ENCODE measurements at regions not wholly inside any gene's neighbourhood (a gene's known extent, or its start where the extent isn't known, plus 50 kb on each side); places are given as distances from the start of the nearest gene placed in this dataset.

GRCh38 chr6:92586236-92586977 lies 833.0 kb downstream of the EPHA7 start:
- TF ChIP-seq, protein P1, sequence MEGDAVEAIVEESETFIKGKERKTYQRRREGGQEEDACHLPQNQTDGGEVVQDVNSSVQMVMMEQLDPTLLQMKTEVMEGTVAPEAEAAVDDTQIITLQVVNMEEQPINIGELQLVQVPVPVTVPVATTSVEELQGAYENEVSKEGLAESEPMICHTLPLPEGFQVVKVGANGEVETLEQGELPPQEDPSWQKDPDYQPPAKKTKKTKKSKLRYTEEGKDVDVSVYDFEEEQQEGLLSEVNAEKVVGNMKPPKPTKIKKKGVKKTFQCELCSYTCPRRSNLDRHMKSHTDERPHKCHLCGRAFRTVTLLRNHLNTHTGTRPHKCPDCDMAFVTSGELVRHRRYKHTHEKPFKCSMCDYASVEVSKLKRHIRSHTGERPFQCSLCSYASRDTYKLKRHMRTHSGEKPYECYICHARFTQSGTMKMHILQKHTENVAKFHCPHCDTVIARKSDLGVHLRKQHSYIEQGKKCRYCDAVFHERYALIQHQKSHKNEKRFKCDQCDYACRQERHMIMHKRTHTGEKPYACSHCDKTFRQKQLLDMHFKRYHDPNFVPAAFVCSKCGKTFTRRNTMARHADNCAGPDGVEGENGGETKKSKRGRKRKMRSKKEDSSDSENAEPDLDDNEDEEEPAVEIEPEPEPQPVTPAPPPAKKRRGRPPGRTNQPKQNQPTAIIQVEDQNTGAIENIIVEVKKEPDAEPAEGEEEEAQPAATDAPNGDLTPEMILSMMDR (IDR thresholded peaks at IDR 0.05; ENCODE audit: poor library complexity, severe bottlenecking) = no peak
- TF ChIP-seq, protein P2, sequence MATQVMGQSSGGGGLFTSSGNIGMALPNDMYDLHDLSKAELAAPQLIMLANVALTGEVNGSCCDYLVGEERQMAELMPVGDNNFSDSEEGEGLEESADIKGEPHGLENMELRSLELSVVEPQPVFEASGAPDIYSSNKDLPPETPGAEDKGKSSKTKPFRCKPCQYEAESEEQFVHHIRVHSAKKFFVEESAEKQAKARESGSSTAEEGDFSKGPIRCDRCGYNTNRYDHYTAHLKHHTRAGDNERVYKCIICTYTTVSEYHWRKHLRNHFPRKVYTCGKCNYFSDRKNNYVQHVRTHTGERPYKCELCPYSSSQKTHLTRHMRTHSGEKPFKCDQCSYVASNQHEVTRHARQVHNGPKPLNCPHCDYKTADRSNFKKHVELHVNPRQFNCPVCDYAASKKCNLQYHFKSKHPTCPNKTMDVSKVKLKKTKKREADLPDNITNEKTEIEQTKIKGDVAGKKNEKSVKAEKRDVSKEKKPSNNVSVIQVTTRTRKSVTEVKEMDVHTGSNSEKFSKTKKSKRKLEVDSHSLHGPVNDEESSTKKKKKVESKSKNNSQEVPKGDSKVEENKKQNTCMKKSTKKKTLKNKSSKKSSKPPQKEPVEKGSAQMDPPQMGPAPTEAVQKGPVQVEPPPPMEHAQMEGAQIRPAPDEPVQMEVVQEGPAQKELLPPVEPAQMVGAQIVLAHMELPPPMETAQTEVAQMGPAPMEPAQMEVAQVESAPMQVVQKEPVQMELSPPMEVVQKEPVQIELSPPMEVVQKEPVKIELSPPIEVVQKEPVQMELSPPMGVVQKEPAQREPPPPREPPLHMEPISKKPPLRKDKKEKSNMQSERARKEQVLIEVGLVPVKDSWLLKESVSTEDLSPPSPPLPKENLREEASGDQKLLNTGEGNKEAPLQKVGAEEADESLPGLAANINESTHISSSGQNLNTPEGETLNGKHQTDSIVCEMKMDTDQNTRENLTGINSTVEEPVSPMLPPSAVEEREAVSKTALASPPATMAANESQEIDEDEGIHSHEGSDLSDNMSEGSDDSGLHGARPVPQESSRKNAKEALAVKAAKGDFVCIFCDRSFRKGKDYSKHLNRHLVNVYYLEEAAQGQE (IDR thresholded peaks at IDR 0.05; ENCODE audit: borderline replicate concordance) = no peak
- TF ChIP-seq SMC3 (conservative IDR thresholded peaks at IDR 0.05; ENCODE audit: poor library complexity) (no peak), EZH2 (IDR thresholded peaks at IDR 0.05; ENCODE audit: borderline replicate concordance, insufficient read depth, low read length, poor library complexity, severe bottlenecking) (no peak), POLR2AphosphoS5 (IDR thresholded peaks at IDR 0.05) (no peak), RAD21 (conservative IDR thresholded peaks at IDR 0.05) (no peak), MXI1 (conservative IDR thresholded peaks at IDR 0.05; ENCODE audit: poor library complexity, severe bottlenecking) (no peak), TAF1 (IDR thresholded peaks at IDR 0.05; ENCODE audit: low read depth) (no peak), EP300 (conservative IDR thresholded peaks at IDR 0.05; ENCODE audit: poor library complexity, severe bottlenecking) (no peak)
